Upper lobe of left lung (tissue), 6 donors: ENCODE measurements at regions not wholly inside any gene's neighbourhood (a gene's known extent, or its start where the extent isn't known, plus 50 kb on each side); places are given as distances from the start of the nearest gene placed in this dataset.
"Not testable (repeated sequence)": the region's sequence is repeated elsewhere in the genome, so short reads cannot be mapped to it uniquely, and the experiment has no call there.

Source experiments
- ATAC-seq, 2 donors: fragments of 200-7000 bp; cut with Tn5 transposase; one replicate each; pipeline ENCODE4 v1.9.1; 2022; ENCODE audit warnings: mild to moderate bottlenecking in 2 of 2, moderate library complexity in 2 of 2; ENCODE audit not compliant: low FRiP score in 2 of 2
- DNase-seq, 2 donors: peaks; one replicate each; pipeline ENCODE4 v3.0.0-alpha.2; 2019 to 2020
- H3K27ac ChIP-seq, 4 donors: fragments of 200-600 bp; sonication (generic); one replicate each; pipeline ENCODE4 v1.5.1; 2016 to 2019
- H3K27me3 ChIP-seq, 4 donors: fragments of 200-600 bp; sonication (generic); one replicate each; pipeline ENCODE4 v1.5.1; 2017 to 2019
- H3K36me3 ChIP-seq, 4 donors: fragments of 200-600 bp; sonication (generic); one replicate each; pipeline ENCODE4 v1.5.1; 2016 to 2019
- H3K4me1 ChIP-seq, 4 donors: fragments of 200-600 bp; sonication (generic); one replicate each; pipeline ENCODE4 v1.5.1; 2018 to 2019
- H3K4me3 ChIP-seq, 4 donors: fragments of 200-600 bp; sonication (generic); one replicate each; pipeline ENCODE4 v1.5.1; 2017 to 2019; ENCODE audit warnings: mild to moderate bottlenecking in 2 of 4, moderate library complexity in 1 of 4
- H3K9me3 ChIP-seq, 4 donors: fragments of 200-600 bp; sonication (generic); one replicate each; pipeline ENCODE4 v1.5.1; 2018 to 2019
- CTCF ChIP-seq, 6 experiments: fragments of 450-650 bp in 4 of 6; fragments of 200-600 bp in 2 of 6; sonication (generic) in 2 of 6; IDR thresholded peaks; one replicate each; pipeline ENCODE4 v1.5.1; 2016 to 2019; ENCODE audit warnings: antibody characterized with exemption in 6 of 6
- EP300 ChIP-seq, 4 donors: sonication (generic); formaldehyde crosslinking; IDR thresholded peaks; one replicate each; pipeline ENCODE4 v1.5.1; 2017; ENCODE audit warnings: antibody characterized with exemption in 4 of 4, control low read depth in 2 of 4
- POLR2A ChIP-seq, 4 donors: fragments of 450-650 bp; IDR thresholded peaks; one replicate each; pipeline ENCODE4 v1.5.1; 2016 to 2017; ENCODE audit warnings: antibody characterized with exemption in 4 of 4, mild to moderate bottlenecking in 2 of 4
- POLR2AphosphoS5 ChIP-seq, 2 donors: sonication (generic); formaldehyde crosslinking; IDR thresholded peaks; one replicate each; pipeline ENCODE4 v1.5.1; 2017; ENCODE audit warnings: antibody characterized with exemption in 2 of 2
- WGBS, 2 donors: methylation state at CpG; one replicate each; pipeline ENCODE4 v1.1.5; 2017 to 2018; 5-methylcytosine and 5-hydroxymethylcytosine counted together
- donor health status: DM: no; HTN: no; CAD: no; lungs with moderate emphysema.
- donor health status: DM: no; HTN: yes; CAD: no; lungs with severe emphysema.

GRCh38 chr11:29231586-29231985, 785.2 kb downstream of the KCNA4 start:
- no peaks in the 10 kb centered on the region for H3K27me3 ChIP-seq
- no peak for TF ChIP-seq EP300 (IDR thresholded peaks at IDR 0.05)
- TF ChIP-seq CTCF (IDR thresholded peaks at IDR 0.05): no peak
- TF ChIP-seq POLR2A (IDR thresholded peaks at IDR 0.05): no peak
- H3K4me1 ChIP-seq: no peaks in the 10 kb centered on the region
- no peak overlapping the region for H3K27ac ChIP-seq
- ATAC-seq: no peak
- no peak for DNase-seq
- H3K9me3 ChIP-seq: no peaks in the 10 kb centered on the region
- H3K4me3 ChIP-seq: no peak overlapping the region
- 72 to 77% methylated on average over 3 of the region's 3 CpGs for WGBS, 2 donors
- H3K36me3 ChIP-seq: no peaks in the 10 kb centered on the region

- WGBS, 2 donors: 20 to 48% methylated on average over 6 of the region's 6 CpGs
- Histone ChIP-seq H3K36me3 (no peaks in the 10 kb centered on the region), H3K27ac (no peak overlapping the region), H3K9me3 (peaks cover 0 to 10% (median 0%) of the 10 kb centered on the region in 4 donors), H3K4me1 (no peaks in the 10 kb centered on the region), H3K4me3 (no peak overlapping the region), H3K27me3 (no peaks in the 10 kb centered on the region)
- TF ChIP-seq CTCF (IDR thresholded peaks at IDR 0.05) (no peak), EP300 (IDR thresholded peaks at IDR 0.05) (no peak), POLR2A (IDR thresholded peaks at IDR 0.05) (no peak), POLR2AphosphoS5 (IDR thresholded peaks at IDR 0.05) (no peak)
- DNase-seq (no peak), ATAC-seq (no peak)
These were observed 789.0 kb downstream of the KCNA4 start for GRCh38 chr11:29227811-29228210.

GRCh38 chr11:29224739-29225384, 792.0 kb downstream of the KCNA4 start:
- WGBS, 2 donors: 75 to 76% methylated on average over 7 to 9 of the region's 9 CpGs
- TF ChIP-seq CTCF (IDR thresholded peaks at IDR 0.05) (no peak), POLR2AphosphoS5 (IDR thresholded peaks at IDR 0.05) (no peak), EP300 (IDR thresholded peaks at IDR 0.05) (no peak)
- no peak for ATAC-seq

GRCh38 chr11:29219531-29219930, 797.3 kb downstream of the KCNA4 start:
- H3K36me3 ChIP-seq, DNase-seq, H3K27me3 ChIP-seq, H3K4me3 ChIP-seq, H3K4me1 ChIP-seq, H3K27ac ChIP-seq, ATAC-seq, H3K9me3 ChIP-seq: not testable (repeated sequence)
- WGBS, 2 donors: 42 to 91% methylated on average over 1 of the region's 1 CpG

More at GRCh38 chr11:29224739-29225384, 792.0 kb downstream of the KCNA4 start:
- H3K27ac ChIP-seq: no peak overlapping the region
- H3K27me3 ChIP-seq: no peaks in the 10 kb centered on the region
- no peaks in the 10 kb centered on the region for H3K36me3 ChIP-seq
- H3K4me1 ChIP-seq: no peaks in the 10 kb centered on the region
- H3K4me3 ChIP-seq: no peak overlapping the region
- H3K9me3 ChIP-seq: peaks cover 0 to 10% (median 0%) of the 10 kb centered on the region in 4 donors
- no peak for DNase-seq

- Histone ChIP-seq H3K9me3 (peaks cover 0 to 4% (median 0%) of the 10 kb centered on the region in 4 donors), H3K27me3 (no peaks in the 10 kb centered on the region), H3K27ac (no peak overlapping the region), H3K4me1 (no peaks in the 10 kb centered on the region), H3K36me3 (no peaks in the 10 kb centered on the region), H3K4me3 (no peak overlapping the region)
- no peak for TF ChIP-seq POLR2A (IDR thresholded peaks at IDR 0.05)
- TF ChIP-seq POLR2AphosphoS5 (IDR thresholded peaks at IDR 0.05): no peak
- no peak for TF ChIP-seq EP300 (IDR thresholded peaks at IDR 0.05)
- no peak for TF ChIP-seq CTCF (IDR thresholded peaks at IDR 0.05)
- no peak for ATAC-seq
- DNase-seq: no peak
These were observed 798.9 kb downstream of the KCNA4 start for GRCh38 chr11:29217901-29218300.
